ENCODE measurements at regions not wholly inside any gene's neighbourhood (a gene's known extent, or its start where the extent isn't known, plus 50 kb on each side); places are given as distances from the start of the nearest gene placed in this dataset.

DNA sequence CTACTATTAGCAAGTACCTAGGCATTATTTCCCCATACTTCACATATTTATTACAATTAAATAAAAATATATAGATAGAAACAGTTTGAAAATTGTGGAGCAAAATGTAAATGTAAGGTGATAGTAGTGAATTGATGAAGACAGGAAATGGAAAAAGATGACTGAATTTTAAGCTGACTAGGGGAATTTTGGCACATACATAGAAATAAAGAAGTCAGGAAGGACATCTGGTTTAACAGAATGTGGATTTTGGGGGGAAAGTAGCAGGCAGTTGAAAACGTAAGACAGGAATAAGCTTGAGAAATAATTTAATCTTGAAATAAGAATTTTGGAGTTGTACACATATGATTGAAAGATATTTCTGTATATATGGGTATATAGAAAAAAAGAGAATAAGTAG is 701.7 kb upstream of the CITED2 start:
- no peak overlapping the region for H3K4me2 ChIP-seq (ENCODE audit: low read depth, low read length, poor library complexity, severe bottlenecking)
- H3K27ac ChIP-seq (ENCODE audit: low read length), result no peak overlapping the region
- no peaks in the 10 kb centered on the region for H3K9me3 ChIP-seq (ENCODE audit: low read length)

GRCh38 chr6:140073456-140073855 is 699.0 kb upstream of the CITED2 start:
- Histone ChIP-seq H3K4me3 (ENCODE audit: low read length) (no peak overlapping the region), H3K4me1 (ENCODE audit: low read length) (no peaks in the 10 kb centered on the region), H3K4me2 (ENCODE audit: low read depth, low read length, poor library complexity, severe bottlenecking) (no peak overlapping the region), H3K9ac (ENCODE audit: low read length) (no peak overlapping the region), H3K9me2 (replicated peaks; ENCODE audit: insufficient read depth, low read length) (no peaks in the 10 kb centered on the region), H3K9me3 (ENCODE audit: low read length) (no peaks in the 10 kb centered on the region), H3K27me3 (ENCODE audit: low read length) (no peaks in the 10 kb centered on the region; the same call in 1 of the 2 replicates), H3K27ac (ENCODE audit: low read length) (no peak overlapping the region), H4K20me1 (ENCODE audit: insufficient read depth, low read depth, low read length) (no peaks in the 10 kb centered on the region), H2AFZ (ENCODE audit: low read length) (no peak overlapping the region), H3K79me2 (ENCODE audit: low read length) (no peaks in the 10 kb centered on the region), H3K36me3 (ENCODE audit: insufficient read depth, low read length) (no peaks in the 10 kb centered on the region)
- no peak for DNase-seq

More for the DNA sequence above, 701.7 kb upstream of the CITED2 start:
- H3K36me3 ChIP-seq (ENCODE audit: insufficient read depth, low read length), result no peaks in the 10 kb centered on the region
- H3K9ac ChIP-seq (ENCODE audit: low read length), result no peak overlapping the region
- H3K79me2 ChIP-seq (ENCODE audit: low read length), result no peaks in the 10 kb centered on the region
- H3K4me3 ChIP-seq (ENCODE audit: low read length), result no peak overlapping the region
- H2AFZ ChIP-seq (ENCODE audit: low read length), result no peak overlapping the region
- H3K4me1 ChIP-seq (ENCODE audit: low read length), result no peaks in the 10 kb centered on the region
- H3K27me3 ChIP-seq (ENCODE audit: low read length), result no peaks in the 10 kb centered on the region
- no peak for DNase-seq
- no peaks in the 10 kb centered on the region for H3K9me2 ChIP-seq (replicated peaks; ENCODE audit: insufficient read depth, low read length)
- H4K20me1 ChIP-seq (ENCODE audit: insufficient read depth, low read depth, low read length), result no peaks in the 10 kb centered on the region

- no peaks in the 10 kb centered on the region for H3K4me1 ChIP-seq (ENCODE audit: low read length)
- H4K20me1 ChIP-seq (ENCODE audit: insufficient read depth, low read depth, low read length), result no peaks in the 10 kb centered on the region
- no peaks in the 10 kb centered on the region for H3K9me2 ChIP-seq (replicated peaks; ENCODE audit: insufficient read depth, low read length)
- H3K4me2 ChIP-seq (ENCODE audit: low read depth, low read length, poor library complexity, severe bottlenecking), result no peak overlapping the region
- H3K36me3 ChIP-seq (ENCODE audit: insufficient read depth, low read length), result no peaks in the 10 kb centered on the region
- H2AFZ ChIP-seq (ENCODE audit: low read length), result no peak overlapping the region
- no peaks in the 10 kb centered on the region; the same call in 1 of the 2 replicates for H3K27me3 ChIP-seq (ENCODE audit: low read length)
- no peak overlapping the region for H3K27ac ChIP-seq (ENCODE audit: low read length)
- no peaks in the 10 kb centered on the region for H3K9me3 ChIP-seq (ENCODE audit: low read length)
- DNase-seq, result no peak
- H3K79me2 ChIP-seq (ENCODE audit: low read length), result no peaks in the 10 kb centered on the region
- no peak overlapping the region for H3K4me3 ChIP-seq (ENCODE audit: low read length)
- H3K9ac ChIP-seq (ENCODE audit: low read length), result no peak overlapping the region
Observed at GRCh38 chr6:140071601-140072062, 697.2 kb upstream of the CITED2 start.

DNA sequence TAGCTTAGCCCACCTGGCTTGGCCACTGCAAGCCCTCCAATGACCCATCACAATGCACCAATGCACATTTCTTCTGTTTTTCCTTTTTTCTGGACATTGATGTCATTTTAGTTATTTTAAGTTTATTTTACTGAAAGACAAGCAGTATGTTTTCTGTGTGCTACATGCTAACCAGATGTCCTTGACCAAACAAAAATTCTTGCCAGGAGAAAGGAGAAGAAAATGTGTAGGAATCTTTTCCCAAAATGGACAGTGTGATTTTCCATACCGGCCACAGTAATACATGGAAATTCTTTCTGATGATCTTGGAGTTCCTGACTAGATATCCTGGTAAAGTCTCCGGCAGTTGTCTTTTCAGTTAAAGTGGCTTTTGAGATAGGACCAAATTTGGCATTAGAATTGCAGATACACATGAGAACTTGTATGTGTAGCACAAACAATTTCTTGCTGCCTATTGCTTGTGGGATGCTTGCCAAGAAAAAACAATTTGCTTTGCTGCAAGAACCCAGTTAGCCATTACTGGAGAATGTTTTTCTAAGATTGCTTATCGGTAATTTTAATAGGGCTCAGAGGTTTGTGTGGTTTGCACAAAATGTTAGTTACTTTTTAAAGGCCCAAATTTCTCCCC is 696.5 kb upstream of the CITED2 start:
- H3K9me2 ChIP-seq (replicated peaks; ENCODE audit: insufficient read depth, low read length), result no peaks in the 10 kb centered on the region
- no peaks in the 10 kb centered on the region for H4K20me1 ChIP-seq (ENCODE audit: insufficient read depth, low read depth, low read length)
- no peak for DNase-seq
- no peaks in the 10 kb centered on the region; the same call in 1 of the 2 replicates for H3K27me3 ChIP-seq (ENCODE audit: low read length)
- H3K36me3 ChIP-seq (ENCODE audit: insufficient read depth, low read length), result no peaks in the 10 kb centered on the region
- no peak overlapping the region for H2AFZ ChIP-seq (ENCODE audit: low read length)
- H3K27ac ChIP-seq (ENCODE audit: low read length), result no peak overlapping the region
- no peaks in the 10 kb centered on the region for H3K9me3 ChIP-seq (ENCODE audit: low read length)
- no peaks in the 10 kb centered on the region for H3K79me2 ChIP-seq (ENCODE audit: low read length)
- H3K4me3 ChIP-seq (ENCODE audit: low read length), result no peak overlapping the region
- H3K4me1 ChIP-seq (ENCODE audit: low read length), result no peaks in the 10 kb centered on the region
- no peak overlapping the region for H3K9ac ChIP-seq (ENCODE audit: low read length)
- H3K4me2 ChIP-seq (ENCODE audit: low read depth, low read length, poor library complexity, severe bottlenecking), result no peak overlapping the region

DNA sequence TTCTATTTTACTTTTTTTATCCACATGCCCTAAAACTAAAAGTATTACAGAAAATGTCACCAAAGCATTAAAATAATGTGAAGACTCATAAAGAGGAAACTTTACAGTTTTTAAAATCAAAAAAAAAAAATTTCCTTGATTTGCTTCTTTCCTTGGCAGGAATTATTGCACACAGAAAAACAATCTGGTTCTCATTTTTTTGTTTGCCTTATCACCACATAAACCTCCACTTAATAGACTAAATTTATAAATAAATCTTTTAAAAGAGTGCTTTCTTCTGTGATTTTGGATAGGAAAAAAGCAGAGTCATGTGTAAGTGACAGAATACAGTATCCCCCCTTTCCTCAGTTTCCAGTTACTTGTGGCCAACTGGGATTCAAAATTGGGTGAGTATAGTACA is 695.1 kb upstream of the CITED2 start:
- DNase-seq, result no peak
- Histone ChIP-seq H3K9me3 (ENCODE audit: low read length) (no peaks in the 10 kb centered on the region), H3K4me3 (ENCODE audit: low read length) (no peak overlapping the region), H3K4me1 (ENCODE audit: low read length) (no peaks in the 10 kb centered on the region), H3K27me3 (ENCODE audit: low read length) (no peaks in the 10 kb centered on the region; the same call in 1 of the 2 replicates), H3K27ac (ENCODE audit: low read length) (no peak overlapping the region), H3K4me2 (ENCODE audit: low read depth, low read length, poor library complexity, severe bottlenecking) (no peak overlapping the region), H3K36me3 (ENCODE audit: insufficient read depth, low read length) (no peaks in the 10 kb centered on the region), H4K20me1 (ENCODE audit: insufficient read depth, low read depth, low read length) (no peaks in the 10 kb centered on the region), H3K79me2 (ENCODE audit: low read length) (no peaks in the 10 kb centered on the region), H2AFZ (ENCODE audit: low read length) (no peak overlapping the region), H3K9me2 (replicated peaks; ENCODE audit: insufficient read depth, low read length) (no peaks in the 10 kb centered on the region), H3K9ac (ENCODE audit: low read length) (no peak overlapping the region)

DNA sequence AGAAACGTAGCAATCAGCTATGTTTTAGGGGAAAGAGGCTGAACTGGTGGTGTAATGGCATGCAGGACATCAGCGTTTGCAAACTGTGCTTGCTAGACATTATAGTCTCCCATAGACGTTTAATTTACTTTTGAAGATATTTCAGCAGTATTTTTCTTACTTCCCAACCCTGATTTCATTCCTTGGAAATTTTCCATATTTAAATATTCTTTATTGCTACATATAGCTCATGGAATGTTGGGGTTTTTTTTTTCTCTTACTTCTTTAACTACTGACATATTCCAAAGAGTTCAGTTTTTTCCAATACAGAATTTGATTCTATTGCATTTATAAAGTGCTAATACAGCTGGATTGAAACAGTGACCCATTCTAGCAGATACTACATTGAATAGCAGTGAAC is 694.4 kb upstream of the CITED2 start:
- no peak overlapping the region for H3K27ac ChIP-seq (ENCODE audit: low read length)
- H3K9me3 ChIP-seq (ENCODE audit: low read length), result no peaks in the 10 kb centered on the region
- DNase-seq, result no peak
- H3K79me2 ChIP-seq (ENCODE audit: low read length), result no peaks in the 10 kb centered on the region
- H2AFZ ChIP-seq (ENCODE audit: low read length), result no peak overlapping the region
- no peak overlapping the region for H3K4me2 ChIP-seq (ENCODE audit: low read depth, low read length, poor library complexity, severe bottlenecking)
- H3K36me3 ChIP-seq (ENCODE audit: insufficient read depth, low read length), result no peaks in the 10 kb centered on the region
- H3K27me3 ChIP-seq (ENCODE audit: low read length), result no peaks in the 10 kb centered on the region; the same call in 1 of the 2 replicates
- no peak overlapping the region for H3K9ac ChIP-seq (ENCODE audit: low read length)
- H4K20me1 ChIP-seq (ENCODE audit: insufficient read depth, low read depth, low read length), result no peaks in the 10 kb centered on the region
- H3K9me2 ChIP-seq (replicated peaks; ENCODE audit: insufficient read depth, low read length), result no peaks in the 10 kb centered on the region
- no peaks in the 10 kb centered on the region for H3K4me1 ChIP-seq (ENCODE audit: low read length)
- H3K4me3 ChIP-seq (ENCODE audit: low read length), result no peak overlapping the region

DNA sequence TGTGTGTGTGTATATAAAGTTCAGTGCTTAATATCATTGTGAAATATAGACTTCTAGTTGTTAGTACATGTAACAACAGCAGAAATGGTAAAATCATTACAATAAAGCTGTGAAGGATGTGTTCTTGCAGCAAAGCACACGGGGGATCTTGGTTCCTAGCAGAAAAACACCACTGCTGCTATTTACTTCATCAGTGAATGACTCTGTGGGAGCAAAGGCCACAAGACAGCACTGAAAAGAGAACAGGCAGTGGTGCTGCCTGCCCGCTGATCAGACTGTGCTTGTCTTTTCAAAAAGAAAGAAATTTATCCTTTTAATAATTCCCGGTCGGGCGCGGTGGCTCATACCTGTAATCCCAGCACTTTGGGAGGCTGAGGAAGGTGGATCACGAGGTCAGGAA is 689.9 kb upstream of the CITED2 start:
- Histone ChIP-seq H3K4me2 (ENCODE audit: low read depth, low read length, poor library complexity, severe bottlenecking) (no peak overlapping the region), H4K20me1 (ENCODE audit: insufficient read depth, low read depth, low read length) (no peaks in the 10 kb centered on the region), H3K4me1 (ENCODE audit: low read length) (no peaks in the 10 kb centered on the region), H3K27ac (ENCODE audit: low read length) (no peak overlapping the region), H3K9ac (ENCODE audit: low read length) (no peak overlapping the region), H3K79me2 (ENCODE audit: low read length) (no peaks in the 10 kb centered on the region), H2AFZ (ENCODE audit: low read length) (no peak overlapping the region), H3K36me3 (ENCODE audit: insufficient read depth, low read length) (no peaks in the 10 kb centered on the region), H3K9me3 (ENCODE audit: low read length) (no peaks in the 10 kb centered on the region), H3K9me2 (replicated peaks; ENCODE audit: insufficient read depth, low read length) (no peaks in the 10 kb centered on the region), H3K27me3 (ENCODE audit: low read length) (no peaks in the 10 kb centered on the region; the same call in 1 of the 2 replicates), H3K4me3 (ENCODE audit: low read length) (no peak overlapping the region)
- no peak for DNase-seq

DNA sequence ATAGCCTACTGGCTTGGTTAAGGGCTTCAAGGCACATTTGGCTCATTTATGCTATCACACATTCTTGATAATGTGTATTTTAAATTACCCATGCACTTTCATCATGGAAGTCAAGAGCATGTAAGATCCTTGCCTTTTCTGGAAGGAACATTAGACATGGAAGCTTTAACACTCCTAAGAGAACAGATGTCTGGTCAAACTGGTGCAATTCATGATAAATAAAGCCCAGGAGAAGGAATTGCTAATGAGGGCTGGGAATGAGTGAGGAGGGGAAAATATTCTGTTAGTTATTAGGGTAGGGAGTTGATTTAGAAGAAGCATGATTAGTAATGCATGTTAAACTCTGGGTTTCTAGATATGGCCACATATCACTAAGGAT is 688.6 kb upstream of the CITED2 start:
- Histone ChIP-seq H3K27ac (ENCODE audit: low read length) (no peak overlapping the region), H4K20me1 (ENCODE audit: insufficient read depth, low read depth, low read length) (no peaks in the 10 kb centered on the region), H3K4me1 (ENCODE audit: low read length) (no peaks in the 10 kb centered on the region), H3K27me3 (ENCODE audit: low read length) (no peaks in the 10 kb centered on the region), H3K36me3 (ENCODE audit: insufficient read depth, low read length) (no peaks in the 10 kb centered on the region), H3K9me3 (ENCODE audit: low read length) (no peaks in the 10 kb centered on the region), H3K4me2 (ENCODE audit: low read depth, low read length, poor library complexity, severe bottlenecking) (no peak overlapping the region), H3K9me2 (replicated peaks; ENCODE audit: insufficient read depth, low read length) (no peaks in the 10 kb centered on the region), H3K79me2 (ENCODE audit: low read length) (no peaks in the 10 kb centered on the region), H3K9ac (ENCODE audit: low read length) (no peak overlapping the region), H3K4me3 (ENCODE audit: low read length) (no peak overlapping the region), H2AFZ (ENCODE audit: low read length) (no peak overlapping the region)
- no peak for DNase-seq

Measured in Karpas-422 (cell line).